ENCODE measurements at regions not wholly inside any gene's neighbourhood (a gene's known extent, or its start where the extent isn't known, plus 50 kb on each side); places are given as distances from the start of the nearest gene placed in this dataset.

GRCh38 chr2:172239944-172240590 is 137.4 kb upstream of the DLX2 start:
- POLR2A ChIA-PET, result no interaction called here

GRCh38 chr2:172241222-172241621 is 138.5 kb upstream of the DLX2 start:
- Mint-ChIP-seq H3K9me3 (ENCODE audit: insufficient read depth) (no peaks in the 10 kb centered on the region), H3K27me3 (peaks cover 27% of the 10 kb centered on the region), H3K4me3 (no peak overlapping the region), H3K27ac (no peak overlapping the region), H3K4me1 (no peaks in the 10 kb centered on the region)
- Histone ChIP-seq H3K9ac (ENCODE audit: low read length) (no peak overlapping the region), H3K4me2 (replicated peaks; ENCODE audit: low read depth, low read length, poor library complexity, severe bottlenecking) (no peak overlapping the region), H4K20me1 (ENCODE audit: control insufficient read depth, insufficient read depth, low read length, poor library complexity, severe bottlenecking) (no peaks in the 10 kb centered on the region), H2AFZ (ENCODE audit: insufficient read depth, low read depth, low read length, poor library complexity, severe bottlenecking) (no peak overlapping the region), H3K4me3 (ENCODE audit: control extremely low read depth in 1 of 5, extremely low read depth in 1 of 5, insufficient read depth in 1 of 5, low read depth in 2 of 5, low read length in 4 of 5) (no peak overlapping the region), H3K4me1 (ENCODE audit: control insufficient read depth in 2 of 2, insufficient read depth in 2 of 2, low read length in 2 of 2) (no peaks in the 10 kb centered on the region), H3K36me3 (replicated peaks in 1 of 2; ENCODE audit: control extremely low read depth in 1 of 2, control insufficient read depth in 1 of 2, extremely low read depth in 1 of 2, insufficient read depth in 2 of 2, low read length in 1 of 2) (no peaks in the 10 kb centered on the region), H3K79me2 (ENCODE audit: control insufficient read depth, insufficient read depth, low read length) (no peaks in the 10 kb centered on the region), H3K27ac (ENCODE audit: low read length in 2 of 2) (no peak overlapping the region), H3K9me3 (ENCODE audit: control extremely low read depth in 1 of 3, control insufficient read depth in 2 of 3, insufficient read depth in 1 of 3, low read length in 2 of 3) (no peaks in the 10 kb centered on the region), H3K27me3 (replicated peaks in 1 of 4; ENCODE audit: control extremely low read depth in 1 of 4, control insufficient read depth in 3 of 4, insufficient read depth in 4 of 4, low read length in 3 of 4) (peaks cover 0 to 6% (median 1%) of the 10 kb centered on the region in 4 experiments)
- CTCF ChIA-PET, result no interaction called here
- no peak for ATAC-seq (ENCODE audit: low read depth)
- intact Hi-C loops (cut with micrococcal nuclease), result no loop called here
- TF ChIP-seq CTCF (IDR thresholded peaks at IDR 0.05) (no peak), EZH2 (IDR thresholded peaks at IDR 0.05; ENCODE audit: borderline replicate concordance, insufficient read depth, low read depth, low read length, poor library complexity, severe bottlenecking) (no peak)
- POLR2A ChIA-PET, result no interaction called here
- 95% methylated on average over 2 of the region's 3 CpGs for WGBS (ENCODE audit: insufficient coverage)
- no peak for DNase-seq

More at GRCh38 chr2:172239944-172240590, 137.4 kb upstream of the DLX2 start:
- DNase-seq (no peak), ATAC-seq (ENCODE audit: low read depth) (no peak)
- H3K4me3 ChIP-seq (ENCODE audit: control extremely low read depth in 1 of 5, extremely low read depth in 1 of 5, insufficient read depth in 1 of 5, low read depth in 2 of 5, low read length in 4 of 5), result no peak overlapping the region
- no peaks in the 10 kb centered on the region for H4K20me1 ChIP-seq (ENCODE audit: control insufficient read depth, insufficient read depth, low read length, poor library complexity, severe bottlenecking)
- intact Hi-C loops (cut with micrococcal nuclease), result no loop called here
- peaks cover 0 to 16% (median 8%) of the 10 kb centered on the region in 4 experiments for H3K27me3 ChIP-seq (replicated peaks in 1 of 4; ENCODE audit: control extremely low read depth in 1 of 4, control insufficient read depth in 3 of 4, insufficient read depth in 4 of 4, low read length in 3 of 4)
- no peaks in the 10 kb centered on the region for H3K9me3 Mint-ChIP-seq (ENCODE audit: insufficient read depth)
- no peak overlapping the region for H2AFZ ChIP-seq (ENCODE audit: insufficient read depth, low read depth, low read length, poor library complexity, severe bottlenecking)
- CTCF ChIA-PET, result interaction anchor here (0.9 kb wide), 1 partner anchor 222 kb away, joined by 3 read pairs; no protein-coding TSS in a partner anchor
- peaks cover 9% of the 10 kb centered on the region for H3K4me1 Mint-ChIP-seq
- WGBS (ENCODE audit: insufficient coverage), result 95% methylated on average over 5 of the region's 8 CpGs
- H3K36me3 ChIP-seq (replicated peaks in 1 of 2; ENCODE audit: control extremely low read depth in 1 of 2, control insufficient read depth in 1 of 2, extremely low read depth in 1 of 2, insufficient read depth in 2 of 2, low read length in 1 of 2), result no peaks in the 10 kb centered on the region
- no peak overlapping the region for H3K4me2 ChIP-seq (replicated peaks; ENCODE audit: low read depth, low read length, poor library complexity, severe bottlenecking)
- peaks cover 35% of the 10 kb centered on the region for H3K27me3 Mint-ChIP-seq
- H3K9me3 ChIP-seq (ENCODE audit: control extremely low read depth in 1 of 3, control insufficient read depth in 2 of 3, insufficient read depth in 1 of 3, low read length in 2 of 3), result no peaks in the 10 kb centered on the region
- TF ChIP-seq EZH2 (IDR thresholded peaks at IDR 0.05; ENCODE audit: borderline replicate concordance, insufficient read depth, low read depth, low read length, poor library complexity, severe bottlenecking) (no peak), CTCF (IDR thresholded peaks at IDR 0.05) (no peak)
- H3K27ac Mint-ChIP-seq, result no peak overlapping the region
- H3K4me1 ChIP-seq (ENCODE audit: control insufficient read depth in 2 of 2, insufficient read depth in 2 of 2, low read length in 2 of 2), result peaks cover 6 to 7% of the 10 kb centered on the region in 2 donors
- no peaks in the 10 kb centered on the region for H3K79me2 ChIP-seq (ENCODE audit: control insufficient read depth, insufficient read depth, low read length)
- no peak overlapping the region for H3K9ac ChIP-seq (ENCODE audit: low read length)
- H3K4me3 Mint-ChIP-seq, result no peak overlapping the region
- H3K27ac ChIP-seq (ENCODE audit: low read length in 2 of 2), result no peak overlapping the region
